HepG2 (cell line): ENCODE measurements at regions not wholly inside any gene's neighbourhood (a gene's known extent, or its start where the extent isn't known, plus 50 kb on each side); places are given as distances from the start of the nearest gene placed in this dataset.
"Not testable (repeated sequence)": the region's sequence is repeated elsewhere in the genome, so short reads cannot be mapped to it uniquely, and the experiment has no call there.

ENCODE experiments used
- ATAC-seq: fragments of 200-7000 bp; cut with Tn5 transposase; 3 replicates; pipeline ENCODE4 v1.9.1; 2020; ENCODE audit warnings: mild to moderate bottlenecking, moderate library complexity
- BruUV-seq: library from RNA; stranded (reverse); fragments of 400-500 nt; replicated peaks from 2 replicates; lab custom pipeline; 2021; lab: Mats Ljungman, UMichigan
- CTCF ChIA-PET: fragments of 300-600 bp; formaldehyde crosslinking; extraction: SDS; loops from one replicate; lab custom pipeline; 2021; ENCODE audit warnings: low total read pairs, inconsistent platforms, low intra/inter-chr PET ratio; lab: Yijun Ruan, JAX
- POLR2A ChIA-PET: fragments of 350-600 bp; sonication (Branson Sonifier 250); formaldehyde crosslinking; loops from one replicate; lab custom pipeline; 2020; ENCODE audit warnings: antibody characterized with exemption, inconsistent platforms; lab: Yijun Ruan, JAX
- DNase-seq: peaks from one replicate; pipeline ENCODE4 v3.0.0-alpha.2; 2015; ENCODE audit warnings: low spot score
- FAIRE-seq: peaks from 3 replicates; lab custom pipeline; 2011; peaks lifted over from hg19 to GRCh38; lab: Jason Lieb, UNC
- H2AFZ ChIP-seq: one replicate; pipeline ENCODE4 v1.6.1; 2011; ENCODE audit warnings: low read length, inconsistent platforms
- H3K27ac ChIP-seq: fragments of 300-600 bp; 3 replicates; pipeline ENCODE4 v1.8.0; 2011; ENCODE audit warnings: mixed run types, mild to moderate bottlenecking, mixed read lengths, low read length, inconsistent platforms; ENCODE audit not compliant: insufficient read depth; ENCODE audit errors: extremely low read length
- H3K27me3 ChIP-seq, 2 experiments: fragments of 200-600 bp in 1 of 2; 2 replicates in 1 of 2; 3 replicates in 1 of 2; pipeline versions ENCODE4 v1.6.0 to v1.8.0; 2011; ENCODE audit warnings: low read length in 2 of 2, mild to moderate bottlenecking in 2 of 2, moderate library complexity in 2 of 2, inconsistent platforms in 1 of 2; ENCODE audit not compliant: insufficient read depth in 2 of 2, control insufficient read depth in 1 of 2
- H3K36me3 ChIP-seq, 2 experiments: fragments of 200-600 bp in 1 of 2; replicated peaks in 1 of 2; 2 replicates in 1 of 2; 3 replicates in 1 of 2; pipeline versions ENCODE4 v1.5.1 to v1.8.0; 2011; ENCODE audit warnings: low read length in 2 of 2, inconsistent platforms in 1 of 2; ENCODE audit not compliant: insufficient read depth in 2 of 2, control insufficient read depth in 1 of 2
- H3K4me1 ChIP-seq: 2 replicates; pipeline ENCODE4 v1.5.1; 2012; ENCODE audit warnings: low read length, inconsistent platforms; ENCODE audit not compliant: insufficient read depth
- H3K4me2 ChIP-seq: 2 replicates; pipeline ENCODE4 v1.6.0; 2011; ENCODE audit warnings: low read depth, low read length, inconsistent platforms
- H3K4me3 ChIP-seq, 3 experiments: fragments of 200-600 bp in 1 of 3; sonication (generic), shearing (Covaris generic) in 1 of 3; replicated peaks in 1 of 3; 2 replicates each; pipeline ENCODE4 v1.5.1; 2011 to 2016; ENCODE audit warnings: low read length in 3 of 3, inconsistent platforms in 2 of 3, low read depth in 2 of 3, mild to moderate bottlenecking in 2 of 3, control low read depth in 1 of 3, mixed read lengths in 1 of 3; ENCODE audit not compliant: insufficient read depth in 1 of 3
- H3K79me2 ChIP-seq: one replicate; pipeline ENCODE4 v1.6.1; 2011; ENCODE audit warnings: low read length, inconsistent platforms; ENCODE audit not compliant: insufficient read depth
- H3K9ac ChIP-seq: 2 replicates; pipeline ENCODE4 v1.6.0; 2011; ENCODE audit warnings: mild to moderate bottlenecking, low read depth, low read length, inconsistent platforms; ENCODE audit not compliant: insufficient read depth
- H3K9me3 ChIP-seq: 2 replicates; pipeline ENCODE4 v1.5.1; 2012; ENCODE audit warnings: mild to moderate bottlenecking, low read length
- H4K20me1 ChIP-seq: 2 replicates; pipeline ENCODE4 v1.6.0; 2011; ENCODE audit warnings: inconsistent platforms, mild to moderate bottlenecking, low read length, moderate library complexity; ENCODE audit not compliant: insufficient read depth
- ATF7 ChIP-seq, 2 experiments: fragments of 450-650 bp in 1 of 2; sonication (generic) in 1 of 2; formaldehyde crosslinking in 1 of 2; IDR thresholded peaks; 2 replicates each; pipeline versions ENCODE4 v1.4.0 to v1.6.1; 2016 to 2020; ENCODE audit warnings: antibody characterized with exemption in 1 of 2, mild to moderate bottlenecking in 1 of 2, missing genetic modification reagents in 1 of 2
- CREB1 ChIP-seq, 2 experiments: fragments of 450-650 bp in 1 of 2; IDR thresholded peaks; 2 replicates each; pipeline ENCODE4 v1.6.1; 2016 to 2017; ENCODE audit warnings: control low read depth in 1 of 2, mild to moderate bottlenecking in 1 of 2, missing compliant biosample characterization in 1 of 2, missing genetic modification characterization in 1 of 2
- FOXP4 ChIP-seq: sonication (generic); formaldehyde crosslinking; IDR thresholded peaks from 2 replicates; pipeline ENCODE4 v1.4.0; 2020; ENCODE audit warnings: missing genetic modification reagents
- NFE2L2 ChIP-seq: fragments of 150-350 bp; IDR thresholded peaks from 2 replicates; pipeline ENCODE4 v1.6.1; 2014; ENCODE audit warnings: low read length
- ZNF737 ChIP-seq: sonication (generic); formaldehyde crosslinking; IDR thresholded peaks from 2 replicates; pipeline ENCODE4 v1.5.0; 2020; ENCODE audit warnings: missing genetic modification reagents, mild to moderate bottlenecking, borderline replicate concordance
- WGBS: methylation state at CpG from one replicate; pipeline ENCODE4 v1.1.6; 2017; ENCODE audit warnings: low lambda C conversion rate; 5-methylcytosine and 5-hydroxymethylcytosine counted together
- in situ Hi-C: cut with HindIII; loops from 2 replicates; pipeline ENCODE4 v1.10.0; 2017; ENCODE audit warnings: low pct_unique_long_range_greater_than_20kb; ENCODE audit not compliant: extremely low pct_ligation_motif_present
- intact Hi-C: fragments of 100-400 bp; cut with micrococcal nuclease; formaldehyde crosslinking; loops from one replicate; pipeline ENCODE4 v1.10.0; 2022; ENCODE audit not compliant: unreplicated experiment

GRCh38 chr5:17373814-17374556 lies 124.0 kb upstream of the TAF11L2 start:
- ChIA-PET CTCF (no interaction called here), POLR2A (no interaction called here)
- peak; percentile 78 for TF ChIP-seq ATF7 (IDR thresholded peaks at IDR 0.05)
- TF ChIP-seq ATF7 (CRISPR knock-in tag; IDR thresholded peaks at IDR 0.05) = no peak
- TF ChIP-seq ZNF737 (CRISPR knock-in tag) = no peak
- peak; percentile 74 for TF ChIP-seq CREB1 (IDR thresholded peaks at IDR 0.05)
- no peak for TF ChIP-seq CREB1 (CRISPR knock-in tag; IDR thresholded peaks at IDR 0.05)
- H3K4me2 ChIP-seq = no peak overlapping the region
- H3K36me3 ChIP-seq = no peaks in the 10 kb centered on the region
- H3K79me2 ChIP-seq = no peaks in the 10 kb centered on the region
- H3K27me3 ChIP-seq = no peaks in the 10 kb centered on the region
- H3K4me3 ChIP-seq = no peak overlapping the region
- no peaks in the 10 kb centered on the region for H3K4me1 ChIP-seq
- H3K27ac ChIP-seq = no peak overlapping the region
- no peak overlapping the region for H2AFZ ChIP-seq
- intact Hi-C loops = no loop called here
- in situ Hi-C loops = no loop called here
- DNase-seq = no peak
- no peaks in the 10 kb centered on the region for H3K9me3 ChIP-seq
- no peak for ATAC-seq
- FAIRE-seq = no peak
- H3K9ac ChIP-seq = no peak overlapping the region
- no TSS peak for BruUV-seq
- no peaks in the 10 kb centered on the region for H4K20me1 ChIP-seq
- 16% methylated on average over 7 of the region's 7 CpGs for WGBS

GRCh38 chr5:17374973-17375742 lies 122.9 kb upstream of the TAF11L2 start:
- Histone ChIP-seq H3K4me2 (no peak overlapping the region), H4K20me1 (no peaks in the 10 kb centered on the region), H2AFZ (no peak overlapping the region), H3K36me3 (no peaks in the 10 kb centered on the region), H3K9me3 (no peaks in the 10 kb centered on the region), H3K4me1 (no peaks in the 10 kb centered on the region), H3K27me3 (no peaks in the 10 kb centered on the region), H3K79me2 (no peaks in the 10 kb centered on the region), H3K9ac (no peak overlapping the region), H3K27ac (no peak overlapping the region), H3K4me3 (no peak overlapping the region)
- in situ Hi-C loops (no loop called here), intact Hi-C loops (no loop called here)
- WGBS = 2% methylated on average over 10 of the region's 10 CpGs
- TF ChIP-seq FOXP4 = no peak
- 0 out of 2 replicates have a peak, but pooled peaks have one; percentile 10 for TF ChIP-seq NFE2L2
- ChIA-PET POLR2A (no interaction called here), CTCF (no interaction called here)
- ATAC-seq = peak; percentile 44; the same call in 2 of the 3 replicates
- no peak for FAIRE-seq
- peak; percentile 21 for DNase-seq
- BruUV-seq = no TSS peak

GRCh38 chr5:17375886-17376285 lies 122.1 kb upstream of the TAF11L2 start:
- FAIRE-seq, intact Hi-C loops, H3K27ac ChIP-seq, ATAC-seq, H3K4me2 ChIP-seq, H3K9ac ChIP-seq, H3K79me2 ChIP-seq, H3K4me3 ChIP-seq, POLR2A ChIA-PET, H2AFZ ChIP-seq, BruUV-seq, H3K27me3 ChIP-seq, H3K4me1 ChIP-seq, DNase-seq, CTCF ChIA-PET, H3K36me3 ChIP-seq, H4K20me1 ChIP-seq, in situ Hi-C loops, H3K9me3 ChIP-seq: not testable (repeated sequence)
- 47% methylated on average over 2 of the region's 2 CpGs for WGBS
